Esophagus (tissue), 2 donors: ENCODE measurements at regions not wholly inside any gene's neighbourhood (a gene's known extent, or its start where the extent isn't known, plus 50 kb on each side); places are given as distances from the start of the nearest gene placed in this dataset.

Experiments
- H3K27ac ChIP-seq, 2 donors: one replicate each; pipeline ENCODE4 v1.5.1; 2013; ENCODE audit warnings: low read depth in 2 of 2, mild to moderate bottlenecking in 2 of 2, inconsistent platforms in 1 of 2, low read length in 1 of 2, moderate library complexity in 1 of 2
- H3K27me3 ChIP-seq, 2 donors: one replicate each; pipeline ENCODE4 v1.6.1; 2013; ENCODE audit warnings: low read length in 2 of 2, control low read depth in 1 of 2, mild to moderate bottlenecking in 1 of 2; ENCODE audit not compliant: insufficient read depth in 2 of 2, control insufficient read depth in 1 of 2
- H3K36me3 ChIP-seq, 2 donors: one replicate each; pipeline ENCODE4 v1.6.1; 2013; ENCODE audit warnings: low read length in 1 of 2; ENCODE audit not compliant: control insufficient read depth in 2 of 2, insufficient read depth in 2 of 2
- H3K4me1 ChIP-seq, 2 donors: one replicate each; pipeline ENCODE4 v1.6.1; 2013; ENCODE audit warnings: low read length in 1 of 2; ENCODE audit not compliant: control insufficient read depth in 2 of 2, insufficient read depth in 2 of 2
- H3K4me3 ChIP-seq, 2 donors: one replicate each; pipeline ENCODE4 v1.5.1; 2013; ENCODE audit warnings: low read length in 2 of 2, mild to moderate bottlenecking in 2 of 2, low read depth in 1 of 2, moderate library complexity in 1 of 2
- H3K9me3 ChIP-seq, 2 donors: one replicate each; pipeline ENCODE4 v1.6.1; 2013; ENCODE audit warnings: mild to moderate bottlenecking in 2 of 2, low read depth in 1 of 2, low read length in 1 of 2, moderate library complexity in 1 of 2; ENCODE audit not compliant: control insufficient read depth in 2 of 2, insufficient read depth in 1 of 2
- WGBS, 2 donors: extraction: QIAGEN DNeasy Blood & Tissue Kit; methylation state at CpG; one replicate each; pipeline ENCODE4 v1.1.7; 2013; 5-methylcytosine and 5-hydroxymethylcytosine counted together
- donor health status: healthy with polysubstance abuse.
- donor health status: Bipolar disorder and iron deficiency.

DNA sequence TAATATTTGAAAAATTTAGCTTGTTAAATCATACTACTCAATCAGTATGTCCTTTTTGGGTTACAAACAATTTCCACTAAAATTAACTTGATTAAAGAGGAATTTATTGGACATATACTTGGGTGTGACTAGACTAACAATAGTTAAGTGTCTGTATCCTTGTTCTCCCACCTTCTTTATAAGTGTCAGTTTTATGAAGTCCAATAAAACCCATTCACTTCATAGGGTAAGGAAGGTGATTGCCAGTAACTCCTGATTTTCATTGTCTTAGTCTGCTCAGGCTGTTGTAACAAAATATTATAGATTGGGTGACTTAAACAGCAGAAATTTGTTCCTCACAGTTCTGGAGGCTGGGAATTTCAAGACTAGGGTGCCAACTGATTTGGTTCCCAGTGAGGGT lies 800.0 kb downstream of the PDHA2 start:
- H3K9me3 ChIP-seq, result no peaks in the 10 kb centered on the region
- H3K27me3 ChIP-seq, result no peaks in the 10 kb centered on the region

DNA sequence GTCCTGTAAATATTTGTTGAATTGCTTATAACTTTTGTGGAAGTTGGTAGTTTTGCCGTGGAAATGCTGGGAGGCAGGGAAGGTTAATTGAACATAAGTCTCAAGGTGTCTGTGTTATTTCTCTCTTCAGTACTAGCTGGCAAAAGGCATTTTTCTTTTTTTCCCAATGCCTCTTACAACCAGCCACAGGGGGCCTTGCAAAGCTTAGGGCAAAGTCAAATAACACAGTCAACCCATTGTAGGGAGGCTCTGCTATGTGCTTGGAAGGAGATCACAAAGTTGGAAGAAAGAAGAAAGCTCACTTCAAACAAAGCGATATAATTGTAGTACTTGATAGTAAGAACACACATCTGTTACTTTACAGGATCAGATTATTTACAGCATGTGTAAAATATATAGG lies 802.6 kb downstream of the PDHA2 start:
- Histone ChIP-seq H3K9me3 (no peaks in the 10 kb centered on the region), H3K4me3 (no peak overlapping the region), H3K27me3 (no peaks in the 10 kb centered on the region), H3K27ac (no peak overlapping the region), H3K36me3 (no peaks in the 10 kb centered on the region), H3K4me1 (no peaks in the 10 kb centered on the region)
- 52 to 55% methylated on average over 2 of the region's 2 CpGs for WGBS, 2 donors

More for the DNA sequence above, 800.0 kb downstream of the PDHA2 start:
- no peak overlapping the region for H3K27ac ChIP-seq
- H3K4me1 ChIP-seq, result no peaks in the 10 kb centered on the region
- H3K4me3 ChIP-seq, result no peak overlapping the region
- no peaks in the 10 kb centered on the region for H3K36me3 ChIP-seq

DNA sequence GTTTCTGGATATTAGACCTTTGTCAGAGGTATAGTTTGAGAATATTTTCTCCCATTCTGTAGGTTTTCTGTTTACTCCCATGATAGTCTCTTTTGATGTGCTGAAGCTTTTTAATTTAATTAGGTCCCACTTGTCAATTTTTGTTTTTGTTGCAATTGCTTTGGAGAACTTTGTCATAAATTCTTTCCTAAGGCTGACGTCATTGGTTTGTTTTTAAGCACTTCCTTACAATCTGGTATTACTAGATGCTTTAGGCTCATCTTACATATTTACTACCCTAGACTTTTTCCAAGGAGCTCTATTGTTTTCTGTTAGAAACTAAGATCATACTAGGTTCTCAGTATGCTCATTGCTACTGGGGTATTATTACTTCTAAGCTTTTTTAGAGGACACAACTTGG lies 806.3 kb downstream of the PDHA2 start:
- Histone ChIP-seq H3K4me3 (no peak overlapping the region), H3K9me3 (no peaks in the 10 kb centered on the region), H3K36me3 (no peaks in the 10 kb centered on the region), H3K4me1 (no peaks in the 10 kb centered on the region), H3K27me3 (no peaks in the 10 kb centered on the region), H3K27ac (no peak overlapping the region)
- WGBS, 2 donors, result 76 to 83% methylated on average over 1 of the region's 1 CpG

DNA sequence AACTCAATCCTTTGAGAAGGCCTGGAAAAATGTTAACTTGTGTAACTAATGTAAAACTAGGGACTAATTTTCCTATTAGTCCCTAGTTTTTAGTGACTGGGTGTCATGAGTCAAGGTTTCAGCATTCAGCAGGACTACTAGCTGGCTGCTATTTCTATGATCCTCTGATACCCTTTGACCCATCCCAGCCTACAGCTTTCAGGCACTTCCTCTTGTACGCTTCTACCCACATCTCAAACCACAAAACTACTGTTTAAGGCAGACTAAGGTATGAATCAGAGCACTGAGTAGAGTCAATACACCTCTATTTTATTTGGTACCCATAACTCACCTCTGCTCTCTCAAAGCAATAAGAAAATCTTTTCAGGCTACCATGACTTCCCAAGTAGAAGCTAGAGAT lies 809.6 kb downstream of the PDHA2 start:
- Histone ChIP-seq H3K9me3 (peaks cover 0 to 9% of the 10 kb centered on the region in 2 donors), H3K36me3 (no peaks in the 10 kb centered on the region), H3K4me1 (no peaks in the 10 kb centered on the region), H3K27me3 (no peaks in the 10 kb centered on the region), H3K4me3 (no peak overlapping the region), H3K27ac (no peak overlapping the region)
- WGBS, 2 donors, result 51 to 52% methylated on average over 1 of the region's 1 CpG

DNA sequence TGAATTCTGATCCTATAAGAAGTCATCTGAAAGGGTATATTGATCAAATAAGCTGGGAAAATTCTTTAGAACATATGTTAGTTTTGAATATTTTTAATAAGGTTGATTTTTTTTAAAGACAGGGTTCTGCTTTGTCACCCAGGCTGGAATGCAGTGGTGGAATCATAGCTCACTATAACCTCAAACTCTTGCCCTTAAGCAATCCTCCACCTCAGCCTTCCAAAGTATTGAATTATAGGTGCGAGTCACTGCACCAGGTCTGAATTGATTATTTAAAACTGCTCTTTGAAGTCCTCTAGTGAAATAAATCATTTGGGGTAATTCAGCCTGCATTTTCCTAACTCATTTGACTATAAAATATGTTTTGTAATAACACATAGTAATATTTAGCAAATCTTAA lies 812.3 kb downstream of the PDHA2 start:
- WGBS, 2 donors, result 82 to 84% methylated on average over 1 of the region's 1 CpG
- H3K9me3 ChIP-seq, result peaks cover 0 to 9% of the 10 kb centered on the region in 2 donors

DNA sequence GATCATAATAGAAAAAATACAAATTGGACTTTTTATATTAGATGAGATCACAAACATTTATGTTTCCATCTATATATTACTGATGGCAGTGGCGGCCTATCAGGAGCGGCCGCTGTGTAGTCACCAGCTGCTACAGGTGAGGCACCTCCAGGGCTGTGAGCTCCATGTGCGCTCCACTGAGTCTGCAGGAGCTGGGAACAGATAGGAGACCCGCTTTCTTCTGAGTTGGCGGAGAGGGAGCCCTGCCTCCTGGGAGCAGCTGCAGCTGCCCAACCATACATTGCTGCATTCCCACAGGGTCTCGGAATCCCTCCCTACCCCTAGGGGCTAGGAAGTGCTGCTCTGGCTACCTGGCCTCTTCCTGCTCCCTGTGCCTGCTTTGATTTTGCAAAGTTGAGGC lies 812.9 kb downstream of the PDHA2 start:
- H3K9me3 ChIP-seq, result peaks cover 0 to 9% of the 10 kb centered on the region in 2 donors
- no peaks in the 10 kb centered on the region for H3K4me1 ChIP-seq
- H3K27me3 ChIP-seq, result no peaks in the 10 kb centered on the region
- WGBS, 2 donors, result 93 to 94% methylated on average over 7 of the region's 7 CpGs
- H3K36me3 ChIP-seq, result no peaks in the 10 kb centered on the region
- H3K27ac ChIP-seq, result no peak overlapping the region
- no peak overlapping the region for H3K4me3 ChIP-seq

More for the DNA sequence above, 812.3 kb downstream of the PDHA2 start:
- H3K4me1 ChIP-seq, result no peaks in the 10 kb centered on the region
- no peaks in the 10 kb centered on the region for H3K27me3 ChIP-seq
- H3K27ac ChIP-seq, result no peak overlapping the region
- no peak overlapping the region for H3K4me3 ChIP-seq
- H3K36me3 ChIP-seq, result no peaks in the 10 kb centered on the region

DNA sequence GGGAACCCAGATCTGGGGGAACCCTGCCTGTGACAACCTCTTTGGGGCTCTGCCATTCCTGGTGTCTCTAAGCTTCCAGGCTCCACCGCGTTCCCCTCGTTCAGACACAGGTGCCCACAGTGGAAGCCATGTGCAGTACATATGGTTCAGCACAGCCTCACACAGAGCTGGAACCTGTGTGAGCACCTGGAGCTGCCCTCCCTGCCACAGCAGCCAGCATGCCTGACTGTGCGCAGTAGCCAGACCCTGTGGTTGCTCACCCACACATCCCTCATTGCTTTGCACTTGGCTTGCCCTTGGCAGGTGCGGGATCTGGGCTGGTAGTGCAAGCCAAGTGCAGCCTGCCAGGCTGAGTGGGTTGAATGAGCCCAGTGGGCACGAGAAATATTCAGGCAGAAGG lies 814.2 kb downstream of the PDHA2 start:
- Histone ChIP-seq H3K27me3 (no peaks in the 10 kb centered on the region), H3K27ac (no peak overlapping the region), H3K4me3 (no peak overlapping the region), H3K4me1 (no peaks in the 10 kb centered on the region), H3K9me3 (peaks cover 0 to 9% of the 10 kb centered on the region in 2 donors), H3K36me3 (no peaks in the 10 kb centered on the region)
- 88 to 90% methylated on average over 6 of the region's 6 CpGs for whole genome bisulfite sequencing, 2 donors

DNA sequence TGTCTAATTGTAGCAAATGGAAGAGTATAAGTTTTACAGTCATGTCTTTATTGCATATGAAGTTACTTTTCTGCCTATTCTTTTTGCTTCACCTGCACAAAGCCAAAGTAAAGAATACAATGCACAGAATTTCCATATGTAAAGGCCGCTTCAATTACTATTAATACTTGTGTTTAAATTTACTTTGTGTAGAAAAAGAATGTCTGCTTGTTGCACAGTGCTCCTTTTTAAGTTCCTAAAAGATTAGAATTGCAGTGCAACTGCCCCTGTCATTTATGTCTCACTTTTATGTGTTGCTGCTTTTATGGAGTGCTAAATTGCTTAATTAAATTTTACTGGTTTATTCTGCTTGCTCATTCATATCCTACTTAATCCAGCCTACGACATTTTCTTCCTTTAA lies 830.5 kb downstream of the PDHA2 start:
- Histone ChIP-seq H3K36me3 (no peaks in the 10 kb centered on the region), H3K4me3 (no peak overlapping the region), H3K9me3 (no peaks in the 10 kb centered on the region), H3K27ac (no peak overlapping the region), H3K4me1 (no peaks in the 10 kb centered on the region), H3K27me3 (no peaks in the 10 kb centered on the region)
- 70 to 75% methylated on average over 2 of the region's 2 CpGs for WGBS, 2 donors

DNA sequence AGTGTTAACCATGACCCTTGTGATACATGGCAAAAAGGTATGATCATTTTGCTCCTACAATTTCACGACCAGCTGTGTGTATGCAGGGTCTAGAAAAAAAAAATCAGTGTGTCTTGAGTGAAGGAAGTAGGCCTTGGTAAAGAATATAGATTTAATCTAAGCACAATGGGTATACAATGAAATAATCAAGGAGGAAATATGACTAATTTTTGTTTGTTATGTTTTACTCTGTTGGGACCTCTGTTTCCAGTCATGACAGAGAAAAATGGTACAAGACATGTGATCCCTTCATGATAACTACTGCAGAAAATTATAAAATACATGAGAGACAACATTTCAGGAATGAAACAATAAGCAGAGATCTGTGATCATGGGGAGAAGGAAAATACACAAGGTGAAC lies 835.5 kb downstream of the PDHA2 start:
- Histone ChIP-seq H3K9me3 (no peaks in the 10 kb centered on the region), H3K27ac (no peak overlapping the region), H3K4me3 (no peak overlapping the region), H3K4me1 (no peaks in the 10 kb centered on the region), H3K36me3 (no peaks in the 10 kb centered on the region), H3K27me3 (no peaks in the 10 kb centered on the region)
- WGBS, 2 donors, result 51 to 60% methylated on average over 1 of the region's 1 CpG

DNA sequence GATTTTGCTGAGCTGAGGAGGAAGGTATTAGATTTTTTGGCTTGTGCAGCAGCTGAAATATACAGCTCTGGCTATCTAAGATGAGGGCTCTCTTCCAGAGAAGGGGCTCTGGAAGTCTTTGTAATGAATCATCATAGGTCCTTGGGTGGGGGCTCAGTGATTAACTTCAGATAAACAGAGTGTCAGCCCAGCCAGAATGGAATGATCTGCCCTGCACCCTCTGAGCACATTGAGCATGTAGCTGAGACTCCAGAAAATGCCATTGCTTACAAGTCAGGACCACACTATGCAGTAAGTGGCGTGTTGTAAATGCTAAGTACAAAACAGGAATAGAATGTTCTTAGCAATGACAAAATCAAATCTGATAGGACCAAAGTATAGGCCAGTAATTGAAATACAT lies 836.0 kb downstream of the PDHA2 start:
- 59 to 74% methylated on average over 1 of the region's 1 CpG for WGBS, 2 donors
- Histone ChIP-seq H3K27ac (no peak overlapping the region), H3K36me3 (no peaks in the 10 kb centered on the region), H3K4me3 (no peak overlapping the region), H3K4me1 (no peaks in the 10 kb centered on the region), H3K27me3 (no peaks in the 10 kb centered on the region), H3K9me3 (no peaks in the 10 kb centered on the region)
